B cell (primary cell): ENCODE measurements at regions not wholly inside any gene's neighbourhood (a gene's known extent, or its start where the extent isn't known, plus 50 kb on each side); places are given as distances from the start of the nearest gene placed in this dataset.

Source experiments
- EZH2 ChIP-seq: IDR thresholded peaks from 2 replicates; pipeline ENCODE4 v1.6.1; 2012; ENCODE audit warnings: borderline replicate concordance, low read depth, mild to moderate bottlenecking, moderate library complexity, low read length; ENCODE audit not compliant: insufficient read depth, poor library complexity, severe bottlenecking
- TF ChIP-seq, protein P1 (sequence below): fragments of 200-600 bp; IDR thresholded peaks from one replicate; pipeline ENCODE4 v1.8.0; 2022; ENCODE audit warnings: antibody characterized with exemption, mild to moderate bottlenecking

DNA sequence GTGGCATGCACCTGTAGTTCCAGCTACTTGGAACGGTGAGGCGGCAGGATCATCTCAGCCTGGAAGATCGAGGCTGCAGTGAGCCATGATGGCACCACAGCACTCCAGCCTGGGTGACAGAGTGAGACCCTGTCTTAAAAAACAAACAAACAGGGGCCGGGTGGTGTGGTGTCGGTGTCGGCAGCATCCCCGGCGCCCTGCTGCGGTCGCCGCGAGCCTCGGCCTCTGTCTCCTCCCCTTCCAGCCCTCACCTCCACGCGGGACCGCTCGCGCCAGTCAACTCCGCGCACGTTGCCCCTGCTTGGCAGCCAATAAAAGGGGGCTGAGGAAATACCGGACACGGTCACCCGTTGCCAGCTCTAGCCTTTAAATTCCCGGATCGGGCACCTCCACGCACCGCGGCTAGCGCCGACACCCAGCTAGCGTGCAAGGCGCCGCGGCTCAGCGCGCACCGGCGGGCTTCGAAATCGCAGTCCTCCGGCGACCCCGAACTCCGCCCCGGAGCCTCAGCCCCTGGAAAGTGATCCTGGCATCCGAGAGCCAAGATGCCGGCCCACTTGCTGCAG lies 204.7 kb downstream of the CDRT15L2 start:
- TF ChIP-seq, protein P1, sequence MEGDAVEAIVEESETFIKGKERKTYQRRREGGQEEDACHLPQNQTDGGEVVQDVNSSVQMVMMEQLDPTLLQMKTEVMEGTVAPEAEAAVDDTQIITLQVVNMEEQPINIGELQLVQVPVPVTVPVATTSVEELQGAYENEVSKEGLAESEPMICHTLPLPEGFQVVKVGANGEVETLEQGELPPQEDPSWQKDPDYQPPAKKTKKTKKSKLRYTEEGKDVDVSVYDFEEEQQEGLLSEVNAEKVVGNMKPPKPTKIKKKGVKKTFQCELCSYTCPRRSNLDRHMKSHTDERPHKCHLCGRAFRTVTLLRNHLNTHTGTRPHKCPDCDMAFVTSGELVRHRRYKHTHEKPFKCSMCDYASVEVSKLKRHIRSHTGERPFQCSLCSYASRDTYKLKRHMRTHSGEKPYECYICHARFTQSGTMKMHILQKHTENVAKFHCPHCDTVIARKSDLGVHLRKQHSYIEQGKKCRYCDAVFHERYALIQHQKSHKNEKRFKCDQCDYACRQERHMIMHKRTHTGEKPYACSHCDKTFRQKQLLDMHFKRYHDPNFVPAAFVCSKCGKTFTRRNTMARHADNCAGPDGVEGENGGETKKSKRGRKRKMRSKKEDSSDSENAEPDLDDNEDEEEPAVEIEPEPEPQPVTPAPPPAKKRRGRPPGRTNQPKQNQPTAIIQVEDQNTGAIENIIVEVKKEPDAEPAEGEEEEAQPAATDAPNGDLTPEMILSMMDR: no peak
- TF ChIP-seq EZH2: no peak
